GM12878 (cell line): ENCODE measurements at regions not wholly inside any gene's neighbourhood (a gene's known extent, or its start where the extent isn't known, plus 50 kb on each side); places are given as distances from the start of the nearest gene placed in this dataset.
"Not testable (repeated sequence)": the region's sequence is repeated elsewhere in the genome, so short reads cannot be mapped to it uniquely, and the experiment has no call there.

ENCODE experiments used
- ATAC-seq: fragments of 200-7000 bp; cut with Tn5 transposase; 3 replicates; pipeline ENCODE4 v1.9.1; 2020; ENCODE audit warnings: mild to moderate bottlenecking, moderate library complexity
- BruUV-seq: library from RNA; stranded (reverse); fragments of 400-500 nt; replicated peaks from 2 replicates; lab custom pipeline; 2021; lab: Mats Ljungman, UMichigan
- CTCF ChIA-PET: fragments of 300-600 bp; sonication (Branson Sonifier 250); formaldehyde crosslinking; extraction: SDS; loops from one replicate; lab custom pipeline; 2021; ENCODE audit warnings: inconsistent platforms; lab: Yijun Ruan, JAX
- POLR2A ChIA-PET: fragments of 350-600 bp; formaldehyde crosslinking; extraction: SDS; loops from one replicate; lab custom pipeline; 2021; ENCODE audit warnings: inconsistent platforms; lab: Charles Lee
- RAD21 ChIA-PET: fragments of 300-600 bp; sonication (Branson Sonifier 250); formaldehyde crosslinking; loops from one replicate; lab custom pipeline; 2023; ENCODE audit warnings: antibody characterized with exemption; ENCODE audit not compliant: unreplicated experiment; lab: Charles Lee
- SMC1A ChIA-PET: fragments of 300-600 bp; sonication (Branson Sonifier 250); formaldehyde crosslinking; loops from one replicate; lab custom pipeline; 2023; ENCODE audit not compliant: unreplicated experiment, uncharacterized antibody; lab: Charles Lee
- DNase-seq: peaks from one replicate; pipeline ENCODE4 v3.0.0-alpha.2; 2011; ENCODE audit warnings: low read depth, low spot score
- FAIRE-seq: peaks from 3 replicates; lab custom pipeline; 2011; peaks lifted over from hg19 to GRCh38; lab: Jason Lieb, UNC
- H2AFZ ChIP-seq: 2 replicates; pipeline ENCODE4 v1.6.0; 2011; ENCODE audit warnings: low read depth, low read length, control low read depth; ENCODE audit not compliant: control insufficient read depth
- H3K27ac ChIP-seq: 2 replicates; pipeline ENCODE4 v1.5.1; 2011; ENCODE audit warnings: control low read depth; ENCODE audit not compliant: control insufficient read depth, insufficient read depth
- H3K27me3 ChIP-seq, 2 experiments: replicated peaks in 1 of 2; 2 replicates each; pipeline versions ENCODE4 v1.6.0 to v1.6.1; 2011; ENCODE audit warnings: low read length in 1 of 2; ENCODE audit not compliant: control insufficient read depth in 2 of 2, insufficient read depth in 2 of 2
- H3K36me3 ChIP-seq, 2 experiments: 2 replicates each; pipeline ENCODE4 v1.5.1; 2011; ENCODE audit warnings: low read length in 1 of 2; ENCODE audit not compliant: control insufficient read depth in 2 of 2, insufficient read depth in 2 of 2
- H3K4me1 ChIP-seq: 2 replicates; pipeline ENCODE4 v1.6.1; 2011; ENCODE audit warnings: mild to moderate bottlenecking, low read length, moderate library complexity, mixed read lengths; ENCODE audit not compliant: control insufficient read depth, insufficient read depth
- H3K4me2 ChIP-seq: 2 replicates; pipeline ENCODE4 v1.6.0; 2011; ENCODE audit warnings: control low read depth; ENCODE audit not compliant: control insufficient read depth, insufficient read depth
- H3K4me3 ChIP-seq: fragments of 200-600 bp; sonication (generic); 2 replicates; pipeline ENCODE4 v1.5.1; 2016
- H3K79me2 ChIP-seq: 2 replicates; pipeline ENCODE4 v1.6.0; 2011; ENCODE audit warnings: low read length; ENCODE audit not compliant: control insufficient read depth, insufficient read depth
- H3K9ac ChIP-seq: 2 replicates; pipeline ENCODE4 v1.8.0; 2011; ENCODE audit warnings: low read length, control low read depth, mixed read lengths; ENCODE audit not compliant: control insufficient read depth, insufficient read depth
- H3K9me3 ChIP-seq: replicated peaks from 3 replicates; pipeline ENCODE4 v1.5.1; 2011; ENCODE audit warnings: mild to moderate bottlenecking, low read length; ENCODE audit not compliant: control insufficient read depth, insufficient read depth
- H4K20me1 ChIP-seq: 2 replicates; pipeline ENCODE4 v1.6.0; 2011; ENCODE audit not compliant: control insufficient read depth, insufficient read depth
- MTA2 ChIP-seq: fragments of 450-650 bp; IDR thresholded peaks from 2 replicates; pipeline ENCODE4 v1.6.1; 2016; ENCODE audit warnings: low read depth, mild to moderate bottlenecking, moderate library complexity
- YBX1 ChIP-seq: fragments of 450-650 bp; IDR thresholded peaks from 2 replicates; pipeline ENCODE4 v1.6.1; 2016; ENCODE audit warnings: antibody characterized with exemption
- WGBS: methylation state at CpG from one replicate; pipeline ENCODE4 v1.1.6; 2016; ENCODE audit warnings: low lambda C conversion rate; ENCODE audit not compliant: insufficient replicate concordance, insufficient coverage; ENCODE audit errors: missing lambda C conversion rate; 5-methylcytosine and 5-hydroxymethylcytosine counted together
- in situ Hi-C: fragments of 300-500 bp; cut with MboI; formaldehyde crosslinking; loops from 9 replicates; pipeline ENCODE4 v1.14.3; 2018; ENCODE audit warnings: mixed read lengths
- intact Hi-C: fragments of 100-400 bp; cut with micrococcal nuclease; formaldehyde crosslinking; loops from one replicate; pipeline ENCODE4 v1.14.2; 2022; ENCODE audit not compliant: unreplicated experiment
- TF ChIP-seq, protein P1 (sequence below): fragments of 450-650 bp; IDR thresholded peaks from 2 replicates; pipeline ENCODE4 v1.6.1; 2016; ENCODE audit warnings: mild to moderate bottlenecking, moderate library complexity, borderline replicate concordance

DNA sequence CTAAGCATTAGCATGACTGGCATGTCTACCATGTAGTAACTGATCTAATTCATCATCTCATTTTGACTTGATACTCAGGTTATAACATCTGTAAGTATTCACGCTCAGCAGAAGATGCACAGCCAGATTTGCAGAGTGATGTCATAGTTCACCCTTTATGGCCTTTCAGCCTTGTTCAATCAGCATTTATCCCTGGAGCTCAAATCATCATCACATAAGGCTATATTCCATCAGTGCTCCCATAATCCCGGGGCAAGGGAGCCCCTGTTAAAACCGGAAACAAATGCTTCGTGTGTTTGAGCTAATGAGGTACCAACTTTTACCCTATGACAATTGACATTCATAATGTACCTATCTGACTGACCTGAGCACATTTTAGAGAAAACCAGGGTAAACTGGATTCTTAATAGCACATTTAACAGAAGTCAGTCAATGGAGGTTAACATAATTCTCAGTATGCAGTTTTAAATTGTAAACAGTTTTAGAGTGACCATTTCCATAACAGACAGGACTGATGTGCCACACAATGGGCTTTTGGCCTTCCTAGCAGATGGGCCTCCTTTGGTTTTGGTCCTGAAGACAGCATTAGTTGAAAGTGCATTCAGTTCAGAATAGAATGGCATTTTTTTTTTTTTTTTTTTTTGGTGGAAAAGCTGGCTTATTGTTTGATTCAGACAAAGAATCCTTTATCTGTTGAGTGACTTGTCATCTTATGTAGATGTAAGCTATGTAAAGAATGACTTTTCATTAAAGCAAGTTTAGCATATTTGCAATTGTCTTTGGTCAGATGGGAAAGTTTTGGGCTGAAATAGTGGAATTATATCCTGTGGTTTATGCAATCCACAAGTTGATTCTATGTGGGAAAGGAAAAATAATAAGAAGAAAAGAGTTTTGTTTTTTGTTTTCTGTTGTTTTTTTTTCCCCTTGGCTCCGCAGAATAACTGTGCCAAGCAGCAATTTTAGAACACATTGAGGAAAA is 866.0 kb upstream of the ACVR2A start:
- no peaks in the 10 kb centered on the region for H3K36me3 ChIP-seq
- FAIRE-seq, result no peak
- no peak overlapping the region for H3K4me3 ChIP-seq
- H3K9ac ChIP-seq, result no peak overlapping the region
- in situ Hi-C loops, result no loop called here
- H3K27me3 ChIP-seq, result no peaks in the 10 kb centered on the region
- ChIA-PET CTCF (no interaction called here), POLR2A (no interaction called here), RAD21 (no interaction called here), SMC1A (interaction anchor here (0.6 kb wide), 1 partner anchor 206 kb away, joined by 3 read pairs; no protein-coding TSS in a partner anchor)
- H3K27ac ChIP-seq, result no peak overlapping the region
- no peaks in the 10 kb centered on the region for H3K4me1 ChIP-seq
- H4K20me1 ChIP-seq, result no peaks in the 10 kb centered on the region
- no peaks in the 10 kb centered on the region; the same call in 2 of the 3 replicates for H3K9me3 ChIP-seq
- no peak overlapping the region for H3K4me2 ChIP-seq
- intact Hi-C loops, result no loop called here
- no peaks in the 10 kb centered on the region for H3K79me2 ChIP-seq
- no peak for DNase-seq
- ATAC-seq, result no peak
- TF ChIP-seq YBX1 (no peak), MTA2 (no peak)
- TF ChIP-seq, protein P1, sequence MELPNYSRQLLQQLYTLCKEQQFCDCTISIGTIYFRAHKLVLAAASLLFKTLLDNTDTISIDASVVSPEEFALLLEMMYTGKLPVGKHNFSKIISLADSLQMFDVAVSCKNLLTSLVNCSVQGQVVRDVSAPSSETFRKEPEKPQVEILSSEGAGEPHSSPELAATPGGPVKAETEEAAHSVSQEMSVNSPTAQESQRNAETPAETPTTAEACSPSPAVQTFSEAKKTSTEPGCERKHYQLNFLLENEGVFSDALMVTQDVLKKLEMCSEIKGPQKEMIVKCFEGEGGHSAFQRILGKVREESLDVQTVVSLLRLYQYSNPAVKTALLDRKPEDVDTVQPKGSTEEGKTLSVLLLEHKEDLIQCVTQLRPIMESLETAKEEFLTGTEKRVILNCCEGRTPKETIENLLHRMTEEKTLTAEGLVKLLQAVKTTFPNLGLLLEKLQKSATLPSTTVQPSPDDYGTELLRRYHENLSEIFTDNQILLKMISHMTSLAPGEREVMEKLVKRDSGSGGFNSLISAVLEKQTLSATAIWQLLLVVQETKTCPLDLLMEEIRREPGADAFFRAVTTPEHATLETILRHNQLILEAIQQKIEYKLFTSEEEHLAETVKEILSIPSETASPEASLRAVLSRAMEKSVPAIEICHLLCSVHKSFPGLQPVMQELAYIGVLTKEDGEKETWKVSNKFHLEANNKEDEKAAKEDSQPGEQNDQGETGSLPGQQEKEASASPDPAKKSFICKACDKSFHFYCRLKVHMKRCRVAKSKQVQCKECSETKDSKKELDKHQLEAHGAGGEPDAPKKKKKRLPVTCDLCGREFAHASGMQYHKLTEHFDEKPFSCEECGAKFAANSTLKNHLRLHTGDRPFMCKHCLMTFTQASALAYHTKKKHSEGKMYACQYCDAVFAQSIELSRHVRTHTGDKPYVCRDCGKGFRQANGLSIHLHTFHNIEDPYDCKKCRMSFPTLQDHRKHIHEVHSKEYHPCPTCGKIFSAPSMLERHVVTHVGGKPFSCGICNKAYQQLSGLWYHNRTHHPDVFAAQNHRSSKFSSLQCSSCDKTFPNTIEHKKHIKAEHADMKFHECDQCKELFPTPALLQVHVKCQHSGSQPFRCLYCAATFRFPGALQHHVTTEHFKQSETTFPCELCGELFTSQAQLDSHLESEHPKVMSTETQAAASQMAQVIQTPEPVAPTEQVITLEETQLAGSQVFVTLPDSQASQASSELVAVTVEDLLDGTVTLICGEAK, result no peak
- 68% methylated on average over 5 of the region's 5 CpGs for WGBS
- BruUV-seq, result no TSS peak
- H2AFZ ChIP-seq, result no peak overlapping the region

DNA sequence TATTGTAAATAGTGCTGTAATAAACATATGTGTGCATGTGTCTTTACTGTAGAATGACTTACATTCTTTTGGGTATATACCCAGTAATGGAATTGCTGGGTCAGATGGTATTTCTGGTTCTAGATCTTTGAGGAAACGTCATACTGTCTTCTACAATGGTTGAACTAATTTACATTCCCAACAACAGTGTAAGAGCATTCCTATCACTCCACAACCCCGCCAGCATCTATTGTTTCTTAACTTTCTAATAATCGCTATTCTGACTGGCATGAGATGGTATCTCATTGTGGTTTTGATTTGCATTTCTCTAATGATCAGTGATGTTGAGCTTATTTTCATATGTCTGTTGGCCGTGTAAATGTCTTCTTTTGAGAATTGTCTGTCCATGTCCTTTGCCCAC is 873.8 kb upstream of the ACVR2A start:
- RAD21 ChIA-PET, BruUV-seq: not testable (repeated sequence)
- 41% methylated on average over 4 of the region's 4 CpGs for WGBS

DNA sequence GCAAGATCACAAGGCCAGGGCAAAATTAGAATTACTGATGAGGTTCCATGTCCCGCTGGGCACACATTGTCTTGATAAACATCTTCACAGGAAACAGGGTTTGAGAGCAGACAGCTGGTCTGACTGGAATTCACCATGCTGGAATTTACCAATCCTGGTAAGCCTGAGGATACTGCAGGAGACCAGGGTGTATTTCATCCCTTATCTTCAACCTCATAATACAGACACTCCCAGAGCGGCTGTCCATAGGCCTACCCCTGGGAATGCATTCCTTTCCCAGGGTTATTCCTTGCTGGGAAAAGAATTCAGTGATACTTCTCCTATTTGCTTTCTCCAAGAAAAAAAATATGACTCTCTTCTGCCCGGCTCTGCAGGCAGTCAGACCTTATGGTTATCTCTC is 875.1 kb upstream of the ACVR2A start:
- DNase-seq, BruUV-seq, H4K20me1 ChIP-seq, H3K4me1 ChIP-seq, H3K4me3 ChIP-seq, CTCF ChIA-PET, H3K27ac ChIP-seq, ATAC-seq, SMC1A ChIA-PET, H3K9me3 ChIP-seq, POLR2A ChIA-PET, H3K4me2 ChIP-seq, FAIRE-seq, H2AFZ ChIP-seq, in situ Hi-C loops, RAD21 ChIA-PET, H3K36me3 ChIP-seq, H3K79me2 ChIP-seq, intact Hi-C loops, H3K9ac ChIP-seq, H3K27me3 ChIP-seq: not testable (repeated sequence)
- WGBS, result 26% methylated on average over 3 of the region's 3 CpGs

More for the DNA sequence above, 873.8 kb upstream of the ACVR2A start:
- SMC1A ChIA-PET, H3K79me2 ChIP-seq, H3K4me3 ChIP-seq, POLR2A ChIA-PET, FAIRE-seq, CTCF ChIA-PET, H2AFZ ChIP-seq, H3K27me3 ChIP-seq, DNase-seq, intact Hi-C loops, H3K36me3 ChIP-seq, H3K9ac ChIP-seq, ATAC-seq, H3K4me2 ChIP-seq, H3K27ac ChIP-seq, H4K20me1 ChIP-seq, H3K9me3 ChIP-seq, in situ Hi-C loops, H3K4me1 ChIP-seq: not testable (repeated sequence)
